ENCODE measurements at regions not wholly inside any gene's neighbourhood (a gene's known extent, or its start where the extent isn't known, plus 50 kb on each side); places are given as distances from the start of the nearest gene placed in this dataset.

- no peak overlapping the region for H3K4me2 ChIP-seq (ENCODE audit: low read depth, low read length, poor library complexity, severe bottlenecking)
- H3K36me3 ChIP-seq (ENCODE audit: low read length) = no peaks in the 10 kb centered on the region
- H3K9ac ChIP-seq (ENCODE audit: low read length) = no peak overlapping the region
- H2AFZ ChIP-seq (ENCODE audit: low read depth, low read length, severe bottlenecking) = no peak overlapping the region
- H3K27ac ChIP-seq (ENCODE audit: low read depth, low read length) = no peak overlapping the region
- no peaks in the 10 kb centered on the region for H3F3A ChIP-seq (ENCODE audit: insufficient read depth)
- TF ChIP-seq EZH2phosphoT487 (conservative IDR thresholded peaks at IDR 0.05; ENCODE audit: low read length) (no peak), CTCF (IDR thresholded peaks at IDR 0.05; ENCODE audit: insufficient read depth, low read length, poor library complexity, severe bottlenecking) (no peak)
- no peaks in the 10 kb centered on the region for H3K9me2 ChIP-seq (replicated peaks; ENCODE audit: insufficient read depth, low read length)
- H4K20me1 ChIP-seq (ENCODE audit: low read depth, low read length) = no peaks in the 10 kb centered on the region
- no peaks in the 10 kb centered on the region for H3K79me2 ChIP-seq (ENCODE audit: insufficient read depth, low read length)
- no peaks in the 10 kb centered on the region for H3K27me3 ChIP-seq (ENCODE audit: low read length)
- H3K9me3 ChIP-seq (ENCODE audit: insufficient read depth, low read length) = no peaks in the 10 kb centered on the region
- no peak overlapping the region for H3K4me3 ChIP-seq (ENCODE audit: insufficient read depth, low read length, poor library complexity, severe bottlenecking)
Observed at GRCh38 chr18:54004828-54005227, 219.6 kb downstream of the MBD2 start.

- no peaks in the 10 kb centered on the region for H4K20me1 ChIP-seq (ENCODE audit: low read depth, low read length)
- no peaks in the 10 kb centered on the region for H3K9me3 ChIP-seq (ENCODE audit: insufficient read depth, low read length)
- H3K79me2 ChIP-seq (ENCODE audit: insufficient read depth, low read length) = no peaks in the 10 kb centered on the region
- H3K4me3 ChIP-seq (ENCODE audit: insufficient read depth, low read length, poor library complexity, severe bottlenecking) = no peak overlapping the region
- H3K9me2 ChIP-seq (replicated peaks; ENCODE audit: insufficient read depth, low read length) = no peaks in the 10 kb centered on the region
- H3K36me3 ChIP-seq (ENCODE audit: low read length) = no peaks in the 10 kb centered on the region
- no peak overlapping the region for H3K4me2 ChIP-seq (ENCODE audit: low read depth, low read length, poor library complexity, severe bottlenecking)
- no peak overlapping the region for H3K9ac ChIP-seq (ENCODE audit: low read length)
- no peaks in the 10 kb centered on the region for H3K27me3 ChIP-seq (ENCODE audit: low read length)
- H3F3A ChIP-seq (ENCODE audit: insufficient read depth) = no peaks in the 10 kb centered on the region
- H2AFZ ChIP-seq (ENCODE audit: low read depth, low read length, severe bottlenecking) = no peak overlapping the region
- no peak for TF ChIP-seq EZH2phosphoT487 (conservative IDR thresholded peaks at IDR 0.05; ENCODE audit: low read length)
- no peak for TF ChIP-seq CTCF (IDR thresholded peaks at IDR 0.05; ENCODE audit: insufficient read depth, low read length, poor library complexity, severe bottlenecking)
- no peak overlapping the region for H3K27ac ChIP-seq (ENCODE audit: low read depth, low read length)
Observed at GRCh38 chr18:54003195-54003594, 221.3 kb downstream of the MBD2 start.

DNA sequence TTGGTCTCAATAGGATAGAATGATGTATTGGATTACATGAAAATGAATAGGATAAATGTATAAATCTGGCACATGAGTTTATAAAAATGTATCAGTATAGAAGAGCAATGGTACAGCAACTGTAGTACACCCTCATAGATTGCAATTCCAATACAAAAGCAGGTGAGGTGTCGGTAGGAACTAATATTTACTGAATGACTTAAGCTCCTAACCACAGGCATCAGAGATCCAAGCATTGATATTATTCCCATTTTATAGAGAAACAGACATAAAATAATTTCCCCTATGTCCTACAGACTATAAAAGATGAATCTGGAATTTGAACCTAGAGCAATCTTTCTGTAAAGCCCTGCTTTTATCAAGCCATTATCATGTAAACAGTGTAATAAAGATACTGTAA, 227.4 kb downstream of the MBD2 start:
- Histone ChIP-seq H2AFZ (ENCODE audit: low read depth, low read length, severe bottlenecking) (no peak overlapping the region), H3K9me2 (replicated peaks; ENCODE audit: insufficient read depth, low read length) (no peaks in the 10 kb centered on the region), H3K9me3 (ENCODE audit: insufficient read depth, low read length) (no peaks in the 10 kb centered on the region)

More for the DNA sequence above, 227.4 kb downstream of the MBD2 start:
- Histone ChIP-seq H3K27me3 (ENCODE audit: low read length) (no peaks in the 10 kb centered on the region), H3F3A (ENCODE audit: insufficient read depth) (no peaks in the 10 kb centered on the region), H3K79me2 (ENCODE audit: insufficient read depth, low read length) (no peaks in the 10 kb centered on the region), H3K4me2 (ENCODE audit: low read depth, low read length, poor library complexity, severe bottlenecking) (no peak overlapping the region), H3K9ac (ENCODE audit: low read length) (no peak overlapping the region), H3K27ac (ENCODE audit: low read depth, low read length) (no peak overlapping the region), H3K4me3 (ENCODE audit: insufficient read depth, low read length, poor library complexity, severe bottlenecking) (no peak overlapping the region), H4K20me1 (ENCODE audit: low read depth, low read length) (no peaks in the 10 kb centered on the region), H3K36me3 (ENCODE audit: low read length) (no peaks in the 10 kb centered on the region)
- no peak for TF ChIP-seq CTCF (IDR thresholded peaks at IDR 0.05; ENCODE audit: insufficient read depth, low read length, poor library complexity, severe bottlenecking)
- no peak for TF ChIP-seq EZH2phosphoT487 (conservative IDR thresholded peaks at IDR 0.05; ENCODE audit: low read length)

All from SU-DHL-6 (cell line).